ENCODE measurements at regions not wholly inside any gene's neighbourhood (a gene's known extent, or its start where the extent isn't known, plus 50 kb on each side); places are given as distances from the start of the nearest gene placed in this dataset.

- no peak for TF ChIP-seq CTCF (conservative IDR thresholded peaks at IDR 0.05)
- TF ChIP-seq EZH2 (IDR thresholded peaks at IDR 0.05; ENCODE audit: low read depth) = no peak
These were observed 265.4 kb upstream of the SPOPL start for GRCh38 chr2:138236142-138236541.
